ENCODE measurements at regions not wholly inside any gene's neighbourhood (a gene's known extent, or its start where the extent isn't known, plus 50 kb on each side); places are given as distances from the start of the nearest gene placed in this dataset.
"Not testable (repeated sequence)": the region's sequence is repeated elsewhere in the genome, so short reads cannot be mapped to it uniquely, and the experiment has no call there.

DNA sequence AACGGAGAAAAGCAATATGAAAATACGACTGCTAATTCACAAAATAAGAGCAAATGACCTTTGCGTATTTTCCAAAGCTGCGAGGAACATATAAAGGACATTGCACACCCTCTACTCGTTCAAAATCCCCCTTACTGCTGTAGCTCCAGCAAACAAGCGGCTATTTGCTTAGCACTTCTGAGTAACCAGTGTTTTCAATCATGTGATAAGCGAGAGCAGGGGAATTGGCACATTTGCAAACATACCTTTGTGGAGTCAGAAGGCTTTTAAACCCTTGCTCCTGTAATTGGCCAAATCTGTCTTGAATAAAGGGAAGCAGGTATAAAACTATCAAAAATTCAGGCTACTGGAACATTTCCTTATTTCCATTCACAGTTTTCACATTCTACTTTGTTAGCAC lies 610.2 kb downstream of the UBE2NL start:
- no peaks in the 10 kb centered on the region for H3K27me3 Mint-ChIP-seq
- no peak overlapping the region for H3K27ac Mint-ChIP-seq
- H3K4me3 Mint-ChIP-seq = no peak overlapping the region
- peaks cover 0 to 3% (median 0%) of the 10 kb centered on the region in 9 donors for H3K9me3 Mint-ChIP-seq
- DNase-seq (no peak), ATAC-seq (no peak)
- no peaks in the 10 kb centered on the region for H3K36me3 Mint-ChIP-seq
- POLR2A ChIA-PET = no interaction called here
- H3K4me1 Mint-ChIP-seq = no peaks in the 10 kb centered on the region

- Mint-ChIP-seq H3K4me1 (no peaks in the 10 kb centered on the region), H3K36me3 (no peaks in the 10 kb centered on the region), H3K27me3 (no peaks in the 10 kb centered on the region), H3K4me3 (no peak overlapping the region), H3K27ac (no peak overlapping the region), H3K9me3 (peaks cover 0 to 16% (median 5%) of the 10 kb centered on the region in 9 donors)
- no peak for DNase-seq
- POLR2A ChIA-PET = no interaction called here
- ATAC-seq = no peak
Measured at GRCh38 chrX:144531877-144532276, 648.0 kb downstream of the UBE2NL start.

GRCh38 chrX:144566592-144566991 lies 680.7 kb upstream of the SPANXN1 start:
- ATAC-seq = no peak
- peaks cover 0 to 5% (median 4%) of the 10 kb centered on the region in 9 donors for H3K9me3 Mint-ChIP-seq
- H3K36me3 Mint-ChIP-seq = no peaks in the 10 kb centered on the region
- DNase-seq = no peak
- no peaks in the 10 kb centered on the region for H3K4me1 Mint-ChIP-seq
- H3K27ac Mint-ChIP-seq = no peak overlapping the region
- POLR2A ChIA-PET = no interaction called here
- no peaks in the 10 kb centered on the region for H3K27me3 Mint-ChIP-seq
- H3K4me3 Mint-ChIP-seq = no peak overlapping the region

DNA sequence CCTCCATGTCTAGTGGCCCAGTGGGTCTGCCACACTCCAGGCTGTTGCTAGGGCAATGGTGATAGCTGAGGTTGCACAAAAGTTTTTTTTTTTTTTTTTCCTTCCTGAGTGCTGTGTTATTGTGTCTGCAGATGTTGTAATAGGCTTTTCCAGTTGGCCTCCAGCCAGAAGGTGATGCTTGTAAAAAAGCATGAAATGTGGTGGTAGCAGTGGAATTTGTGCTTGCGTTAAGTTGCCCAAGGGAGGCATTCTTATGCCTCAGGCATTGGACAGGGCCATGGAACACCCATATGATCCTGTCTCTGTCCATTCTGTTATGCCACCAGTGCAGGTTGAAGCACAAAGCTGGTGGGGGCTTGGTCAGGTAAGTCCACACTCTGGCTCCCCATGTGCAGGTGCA lies 660.5 kb upstream of the SPANXN1 start:
- POLR2A ChIA-PET = no interaction called here
- DNase-seq (no peak), ATAC-seq (no peak)
- no peak overlapping the region for H3K27ac Mint-ChIP-seq
- no peaks in the 10 kb centered on the region for H3K36me3 Mint-ChIP-seq
- no peak overlapping the region for H3K4me3 Mint-ChIP-seq
- H3K27me3 Mint-ChIP-seq = no peaks in the 10 kb centered on the region
- H3K4me1 Mint-ChIP-seq = no peaks in the 10 kb centered on the region
- peaks cover 0 to 11% (median 3%) of the 10 kb centered on the region in 9 donors for H3K9me3 Mint-ChIP-seq

DNA sequence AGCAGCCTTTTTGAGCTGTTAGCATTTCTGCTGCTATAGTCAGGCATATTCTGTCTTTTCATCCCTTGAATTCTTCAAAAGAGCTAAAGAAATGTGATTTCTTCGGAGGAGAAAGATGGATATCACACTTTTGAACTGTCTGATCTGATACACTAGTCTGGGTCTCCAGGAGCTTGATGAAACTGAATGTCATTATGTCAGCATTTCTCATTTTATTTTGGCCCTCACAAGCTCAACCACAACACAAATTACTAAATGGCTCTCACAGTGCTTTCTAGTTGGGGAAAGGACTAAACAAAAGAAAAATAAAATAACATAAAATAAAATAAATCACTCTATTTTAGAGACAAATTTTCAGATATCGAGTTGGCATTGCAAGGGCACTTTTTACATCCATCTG lies 655.3 kb upstream of the SPANXN1 start:
- no peak overlapping the region for H3K4me3 Mint-ChIP-seq

GRCh38 chrX:144601010-144601409 lies 646.3 kb upstream of the SPANXN1 start:
- Mint-ChIP-seq H3K4me3 (no peak overlapping the region), H3K4me1 (no peaks in the 10 kb centered on the region), H3K9me3 (no peaks in the 10 kb centered on the region), H3K27ac (no peak overlapping the region), H3K27me3 (no peaks in the 10 kb centered on the region), H3K36me3 (no peaks in the 10 kb centered on the region)
- ATAC-seq = no peak
- DNase-seq = no peak
- POLR2A ChIA-PET = no interaction called here

More for the DNA sequence above, 655.3 kb upstream of the SPANXN1 start:
- H3K4me1 Mint-ChIP-seq = no peaks in the 10 kb centered on the region
- H3K36me3 Mint-ChIP-seq = no peaks in the 10 kb centered on the region
- no peaks in the 10 kb centered on the region for H3K27me3 Mint-ChIP-seq
- DNase-seq = no peak
- no peak for ATAC-seq
- POLR2A ChIA-PET = no interaction called here
- H3K9me3 Mint-ChIP-seq = peaks cover 0 to 12% (median 3%) of the 10 kb centered on the region in 9 donors
- H3K27ac Mint-ChIP-seq = no peak overlapping the region

DNA sequence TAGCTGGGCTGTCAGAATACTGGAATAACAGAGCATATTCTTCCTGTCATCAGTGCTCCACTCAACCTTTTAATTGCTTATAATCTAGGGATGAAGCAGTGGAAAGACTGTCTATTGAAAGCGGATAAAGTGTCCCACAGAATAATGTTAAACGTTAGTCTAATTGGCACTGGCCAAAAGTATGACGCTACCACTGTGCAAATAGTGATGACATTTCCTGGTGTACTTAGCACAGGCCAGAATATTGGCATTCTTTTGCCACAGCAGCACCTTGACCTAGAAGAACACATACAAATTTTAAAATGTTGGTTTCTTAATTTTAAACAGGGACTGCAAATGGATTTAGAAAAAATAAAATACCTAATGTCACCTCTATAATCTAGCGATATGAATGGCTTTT lies 635.2 kb upstream of the SPANXN1 start:
- Mint-ChIP-seq H3K36me3 (no peaks in the 10 kb centered on the region), H3K4me3 (no peak overlapping the region), H3K27me3 (no peaks in the 10 kb centered on the region), H3K27ac (no peak overlapping the region), H3K4me1 (no peaks in the 10 kb centered on the region), H3K9me3 (peaks cover 0 to 9% (median 0%) of the 10 kb centered on the region in 9 donors)
- DNase-seq (no peak), ATAC-seq (no peak)
- POLR2A ChIA-PET = no interaction called here

DNA sequence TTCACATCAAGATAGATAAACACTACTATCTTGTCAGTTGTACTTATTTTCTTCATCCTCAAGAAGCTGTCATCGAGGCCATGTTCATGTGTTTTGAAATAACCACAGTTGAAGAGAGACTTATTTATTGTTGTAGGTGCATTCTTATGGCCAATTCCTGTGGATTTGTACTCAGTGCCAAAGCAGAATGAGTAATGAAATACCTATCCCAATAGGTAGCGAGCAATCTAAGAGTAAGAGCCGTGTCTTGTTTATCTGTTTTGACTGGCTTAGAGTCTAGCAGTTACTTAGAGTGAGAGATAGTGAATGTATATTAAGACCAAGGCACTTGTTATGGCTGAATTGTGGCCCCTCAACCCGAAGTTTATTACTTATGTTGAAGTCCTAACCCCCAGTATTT lies 631.0 kb upstream of the SPANXN1 start:
- POLR2A ChIA-PET = no interaction called here
- H3K9me3 Mint-ChIP-seq = peaks cover 0 to 5% (median 0%) of the 10 kb centered on the region in 9 donors
- ATAC-seq = no peak
- DNase-seq = no peak
- no peak overlapping the region for H3K4me3 Mint-ChIP-seq
- H3K27me3 Mint-ChIP-seq = no peaks in the 10 kb centered on the region
- H3K27ac Mint-ChIP-seq = no peak overlapping the region
- H3K4me1 Mint-ChIP-seq = no peaks in the 10 kb centered on the region
- H3K36me3 Mint-ChIP-seq = no peaks in the 10 kb centered on the region

GRCh38 chrX:144627947-144628346 lies 619.4 kb upstream of the SPANXN1 start:
- Mint-ChIP-seq H3K27me3 (no peaks in the 10 kb centered on the region), H3K4me1 (no peaks in the 10 kb centered on the region), H3K36me3 (no peaks in the 10 kb centered on the region), H3K4me3 (no peak overlapping the region), H3K9me3 (peaks cover 0 to 8% (median 0%) of the 10 kb centered on the region in 9 donors), H3K27ac (no peak overlapping the region)
- DNase-seq (no peak), ATAC-seq (no peak)
- POLR2A ChIA-PET = no interaction called here

GRCh38 chrX:144634451-144634850 lies 612.9 kb upstream of the SPANXN1 start:
- H3K36me3 Mint-ChIP-seq, POLR2A ChIA-PET, H3K27me3 Mint-ChIP-seq, H3K4me1 Mint-ChIP-seq, H3K4me3 Mint-ChIP-seq, H3K9me3 Mint-ChIP-seq, ATAC-seq, H3K27ac Mint-ChIP-seq, DNase-seq: not testable (repeated sequence)

DNA sequence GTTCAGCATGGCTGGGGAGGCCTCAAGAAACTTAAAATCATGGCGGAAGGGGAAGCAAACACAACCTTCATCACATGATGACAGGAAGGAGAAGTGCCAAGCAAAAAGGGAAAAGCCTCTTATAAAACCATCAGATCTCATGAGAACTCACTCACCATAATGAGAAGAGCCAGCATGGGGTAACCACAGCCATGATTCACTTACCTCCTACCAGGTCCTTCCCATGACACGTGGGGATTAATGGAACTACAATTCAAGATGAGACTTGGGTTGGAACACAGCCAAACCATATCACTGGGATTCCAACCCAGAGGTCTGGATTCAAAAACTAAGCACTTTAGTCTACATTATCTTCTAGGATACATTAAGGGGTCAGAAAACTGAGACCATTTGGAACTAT lies 609.6 kb upstream of the SPANXN1 start:
- Mint-ChIP-seq H3K9me3 (peaks cover 0 to 11% (median 4%) of the 10 kb centered on the region in 9 donors), H3K4me1 (no peaks in the 10 kb centered on the region), H3K36me3 (no peaks in the 10 kb centered on the region), H3K27ac (no peak overlapping the region), H3K4me3 (no peak overlapping the region), H3K27me3 (no peaks in the 10 kb centered on the region)
- DNase-seq (no peak), ATAC-seq (no peak)
- POLR2A ChIA-PET = no interaction called here

DNA sequence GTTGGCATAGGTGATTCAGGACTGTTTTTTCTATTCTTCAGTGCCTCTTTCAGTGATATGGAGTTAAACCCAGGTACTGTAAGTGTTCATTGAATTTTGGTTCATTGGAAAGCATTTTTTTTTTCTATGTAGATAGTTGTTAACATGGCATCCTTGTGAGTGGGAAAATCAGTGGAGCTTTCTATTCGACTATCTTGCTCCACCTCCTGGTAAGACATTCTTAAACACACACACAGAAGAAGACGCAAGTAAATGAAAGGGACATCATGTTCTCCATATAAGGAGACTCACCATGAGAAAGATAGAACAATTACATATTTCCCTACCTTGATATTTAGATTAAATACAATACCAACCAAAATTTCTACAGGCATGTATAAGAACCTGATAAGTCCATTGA lies 598.5 kb upstream of the SPANXN1 start:
- no peak for ATAC-seq
- Mint-ChIP-seq H3K9me3 (peaks cover 0 to 5% (median 0%) of the 10 kb centered on the region in 9 donors), H3K27me3 (peaks cover 0 to 2% (median 0%) of the 10 kb centered on the region in 5 donors), H3K36me3 (no peaks in the 10 kb centered on the region), H3K4me3 (no peak overlapping the region), H3K4me1 (no peaks in the 10 kb centered on the region), H3K27ac (no peak overlapping the region)
- no peak for DNase-seq
- POLR2A ChIA-PET = no interaction called here

- Mint-ChIP-seq H3K4me3 (no peak overlapping the region), H3K9me3 (peaks cover 0 to 6% (median 0%) of the 10 kb centered on the region in 9 donors), H3K4me1 (no peaks in the 10 kb centered on the region), H3K36me3 (no peaks in the 10 kb centered on the region), H3K27me3 (no peaks in the 10 kb centered on the region), H3K27ac (no peak overlapping the region)
- DNase-seq (no peak), ATAC-seq (no peak)
- POLR2A ChIA-PET = no interaction called here
Measured at GRCh38 chrX:144681501-144681900, 565.8 kb upstream of the SPANXN1 start.

GRCh38 chrX:144683247-144683646 lies 564.1 kb upstream of the SPANXN1 start:
- ATAC-seq = no peak
- Mint-ChIP-seq H3K27ac (no peak overlapping the region), H3K9me3 (peaks cover 0 to 6% (median 0%) of the 10 kb centered on the region in 9 donors), H3K36me3 (no peaks in the 10 kb centered on the region), H3K4me1 (no peaks in the 10 kb centered on the region), H3K27me3 (no peaks in the 10 kb centered on the region), H3K4me3 (no peak overlapping the region)
- no peak for DNase-seq
- POLR2A ChIA-PET = no interaction called here

- POLR2A ChIA-PET = no interaction called here
- H3K4me1 Mint-ChIP-seq = no peaks in the 10 kb centered on the region
- H3K4me3 Mint-ChIP-seq = no peak overlapping the region
- ATAC-seq (no peak), DNase-seq (no peak)
- H3K27ac Mint-ChIP-seq = no peak overlapping the region
- H3K36me3 Mint-ChIP-seq = no peaks in the 10 kb centered on the region
- no peaks in the 10 kb centered on the region for H3K27me3 Mint-ChIP-seq
- H3K9me3 Mint-ChIP-seq = peaks cover 0 to 15% (median 0%) of the 10 kb centered on the region in 9 donors
Measured at GRCh38 chrX:144709841-144710240, 537.5 kb upstream of the SPANXN1 start.
